ENCODE measurements at regions not wholly inside any gene's neighbourhood (a gene's known extent, or its start where the extent isn't known, plus 50 kb on each side); places are given as distances from the start of the nearest gene placed in this dataset.

- no peak for TF ChIP-seq CTCF (IDR thresholded peaks at IDR 0.05)
- ATAC-seq (ENCODE audit: insufficient number of reproducible peaks, low FRiP score, low read depth) (no peak), DNase-seq (ENCODE audit: low spot score) (no peak)
- no peak overlapping the region for H3K27ac ChIP-seq
- no peaks in the 10 kb centered on the region for H3K36me3 ChIP-seq
- no peaks in the 10 kb centered on the region for H3K9me3 ChIP-seq
- no peak overlapping the region for H3K4me3 ChIP-seq
- no peaks in the 10 kb centered on the region for H3K27me3 ChIP-seq (replicated peaks; ENCODE audit: insufficient read depth)
- H3K4me1 ChIP-seq (ENCODE audit: control insufficient read depth in 1 of 2, low read depth in 2 of 2), result no peaks in the 10 kb centered on the region
Observed at GRCh38 chr12:5267603-5268423, 164.1 kb upstream of the NTF3 start.

GRCh38 chr12:5268424-5269210, 163.3 kb upstream of the NTF3 start:
- DNase-seq (ENCODE audit: low spot score), result no peak
- Histone ChIP-seq H3K4me3 (no peak overlapping the region), H3K36me3 (no peaks in the 10 kb centered on the region), H3K27me3 (replicated peaks; ENCODE audit: insufficient read depth) (no peaks in the 10 kb centered on the region), H3K9me3 (no peaks in the 10 kb centered on the region), H3K27ac (no peak overlapping the region), H3K4me1 (ENCODE audit: control insufficient read depth in 1 of 2, low read depth in 2 of 2) (no peaks in the 10 kb centered on the region)
- TF ChIP-seq CTCF (IDR thresholded peaks at IDR 0.05), result no peak
- ATAC-seq (ENCODE audit: insufficient number of reproducible peaks, low FRiP score, low read depth), result no peak

- no peak overlapping the region for H3K4me3 ChIP-seq
- ATAC-seq (ENCODE audit: insufficient number of reproducible peaks, low FRiP score, low read depth) (no peak), DNase-seq (ENCODE audit: low spot score) (no peak)
- H3K27me3 ChIP-seq (replicated peaks; ENCODE audit: insufficient read depth), result no peaks in the 10 kb centered on the region
- TF ChIP-seq CTCF (IDR thresholded peaks at IDR 0.05), result no peak
- H3K36me3 ChIP-seq, result no peaks in the 10 kb centered on the region
- H3K4me1 ChIP-seq (ENCODE audit: control insufficient read depth in 1 of 2, low read depth in 2 of 2), result no peaks in the 10 kb centered on the region
- no peak overlapping the region for H3K27ac ChIP-seq
- H3K9me3 ChIP-seq, result no peaks in the 10 kb centered on the region
Observed at GRCh38 chr12:5269846-5270245, 162.1 kb upstream of the NTF3 start.

GRCh38 chr12:5272018-5272785, 159.7 kb upstream of the NTF3 start:
- H3K4me1 ChIP-seq (ENCODE audit: control insufficient read depth in 1 of 2, low read depth in 2 of 2), result no peaks in the 10 kb centered on the region
- no peaks in the 10 kb centered on the region for H3K36me3 ChIP-seq
- H3K9me3 ChIP-seq, result no peaks in the 10 kb centered on the region
- no peak for TF ChIP-seq CTCF (IDR thresholded peaks at IDR 0.05)
- DNase-seq (ENCODE audit: low spot score) (no peak), ATAC-seq (ENCODE audit: insufficient number of reproducible peaks, low FRiP score, low read depth) (no peak)
- no peaks in the 10 kb centered on the region for H3K27me3 ChIP-seq (replicated peaks; ENCODE audit: insufficient read depth)
- no peak overlapping the region for H3K4me3 ChIP-seq
- no peak overlapping the region for H3K27ac ChIP-seq

- Histone ChIP-seq H3K27me3 (replicated peaks; ENCODE audit: insufficient read depth) (no peaks in the 10 kb centered on the region), H3K27ac (no peak overlapping the region), H3K4me3 (no peak overlapping the region), H3K9me3 (no peaks in the 10 kb centered on the region), H3K4me1 (ENCODE audit: control insufficient read depth in 1 of 2, low read depth in 2 of 2) (no peaks in the 10 kb centered on the region), H3K36me3 (no peaks in the 10 kb centered on the region)
- no peak for ATAC-seq (ENCODE audit: insufficient number of reproducible peaks, low FRiP score, low read depth)
- no peak for DNase-seq (ENCODE audit: low spot score)
- TF ChIP-seq CTCF (IDR thresholded peaks at IDR 0.05), result no peak
Observed at GRCh38 chr12:5273709-5274108, 158.2 kb upstream of the NTF3 start.

Measured in thoracic aorta (tissue), 2 donors.